ENCODE measurements at regions not wholly inside any gene's neighbourhood (a gene's known extent, or its start where the extent isn't known, plus 50 kb on each side); places are given as distances from the start of the nearest gene placed in this dataset.

DNA sequence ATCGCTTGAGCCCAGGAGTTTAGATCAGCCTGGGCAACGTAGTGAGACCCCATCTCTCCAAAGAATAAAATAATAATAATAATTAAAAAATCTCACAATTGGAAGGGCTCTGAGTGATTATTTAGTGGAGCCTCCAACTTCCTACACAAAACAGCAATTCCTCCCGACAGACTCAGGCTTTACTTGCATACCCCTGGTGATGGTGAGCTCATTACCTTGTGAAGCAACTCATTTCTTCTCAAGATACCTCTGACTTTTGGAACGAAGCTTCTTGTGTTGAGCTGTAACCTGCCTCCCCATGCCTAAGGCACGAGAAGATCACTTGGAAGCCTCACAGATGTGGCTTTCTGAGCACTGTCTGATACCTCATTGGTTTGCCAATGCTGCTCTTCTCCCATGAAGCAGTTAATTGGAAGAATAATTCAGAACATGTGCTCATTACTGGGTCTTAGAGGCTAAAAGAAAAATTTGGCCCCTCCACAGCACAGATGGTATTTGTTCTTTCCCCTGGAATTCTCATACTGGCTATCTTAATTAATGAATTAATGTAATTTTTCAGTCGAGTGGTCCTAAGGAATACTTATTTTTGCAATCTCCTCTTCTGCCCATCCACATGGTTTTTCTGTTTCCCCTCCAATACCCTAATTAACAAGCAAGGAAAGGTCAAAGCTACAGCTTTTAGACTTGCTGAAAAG, 769.0 kb downstream of the TYW1 start:
- no peak overlapping the region for H3K4me3 Mint-ChIP-seq (ENCODE audit: unreplicated experiment)
- H3K36me3 Mint-ChIP-seq (ENCODE audit: unreplicated experiment) = peaks cover 7% of the 10 kb centered on the region
- H3K4me1 Mint-ChIP-seq (ENCODE audit: low read depth, unreplicated experiment) = peaks cover 3% of the 10 kb centered on the region
- DNase-seq = no peak
- peaks cover 2% of the 10 kb centered on the region for H3K27me3 Mint-ChIP-seq (ENCODE audit: unreplicated experiment)
- no peak overlapping the region for H3K27ac Mint-ChIP-seq (ENCODE audit: unreplicated experiment)
- no peak for TF ChIP-seq CTCF (IDR thresholded peaks at IDR 0.05; ENCODE audit: partially characterized antibody, unreplicated experiment)
- peaks cover 2% of the 10 kb centered on the region for H3K9me3 Mint-ChIP-seq (ENCODE audit: unreplicated experiment)

DNA sequence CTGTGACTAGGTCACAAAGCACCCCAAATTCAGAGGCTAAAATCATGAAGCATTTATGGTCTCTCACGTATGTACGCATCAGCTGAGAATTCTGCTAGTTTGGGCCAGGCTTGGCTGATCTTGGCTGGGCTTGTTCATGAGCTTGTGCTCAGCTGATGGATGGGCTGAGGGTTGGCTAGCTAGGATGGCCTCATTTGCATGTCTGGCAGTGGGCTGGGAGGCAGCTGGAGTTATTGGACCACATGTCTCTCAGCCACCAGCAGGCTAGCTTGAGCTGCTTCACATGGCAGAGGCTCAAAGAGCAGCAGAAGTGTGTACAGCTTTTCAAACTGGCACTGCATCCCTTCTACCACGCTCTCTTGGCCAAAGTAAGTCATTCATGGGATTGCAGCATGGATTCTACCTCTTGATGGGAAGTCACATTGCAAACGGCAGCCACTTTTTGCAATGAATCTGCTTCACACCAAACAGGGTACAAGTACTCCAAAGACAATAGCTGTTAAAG, 770.3 kb downstream of the TYW1 start:
- peaks cover 3% of the 10 kb centered on the region for H3K4me1 Mint-ChIP-seq (ENCODE audit: low read depth, unreplicated experiment)
- H3K9me3 Mint-ChIP-seq (ENCODE audit: unreplicated experiment) = peaks cover 2% of the 10 kb centered on the region
- H3K27ac Mint-ChIP-seq (ENCODE audit: unreplicated experiment) = no peak overlapping the region
- peaks cover 7% of the 10 kb centered on the region for H3K36me3 Mint-ChIP-seq (ENCODE audit: unreplicated experiment)
- H3K4me3 Mint-ChIP-seq (ENCODE audit: unreplicated experiment) = no peak overlapping the region
- no peak for TF ChIP-seq CTCF (IDR thresholded peaks at IDR 0.05; ENCODE audit: partially characterized antibody, unreplicated experiment)
- no peak for DNase-seq
- peaks cover 4% of the 10 kb centered on the region for H3K27me3 Mint-ChIP-seq (ENCODE audit: unreplicated experiment)

GRCh38 chr7:67771846-67772605, 775.4 kb downstream of the TYW1 start:
- Mint-ChIP-seq H3K27me3 (ENCODE audit: unreplicated experiment) (peaks cover 4% of the 10 kb centered on the region), H3K4me3 (ENCODE audit: unreplicated experiment) (no peak overlapping the region)

GRCh38 chr7:67773081-67773480, 776.4 kb downstream of the TYW1 start:
- Mint-ChIP-seq H3K4me3 (ENCODE audit: unreplicated experiment) (no peak overlapping the region), H3K36me3 (ENCODE audit: unreplicated experiment) (no peaks in the 10 kb centered on the region), H3K9me3 (ENCODE audit: unreplicated experiment) (no peaks in the 10 kb centered on the region), H3K4me1 (ENCODE audit: low read depth, unreplicated experiment) (peaks cover 3% of the 10 kb centered on the region), H3K27ac (ENCODE audit: unreplicated experiment) (no peak overlapping the region), H3K27me3 (ENCODE audit: unreplicated experiment) (peaks cover 4% of the 10 kb centered on the region)
- DNase-seq = no peak
- no peak for TF ChIP-seq CTCF (IDR thresholded peaks at IDR 0.05; ENCODE audit: partially characterized antibody, unreplicated experiment)

More at GRCh38 chr7:67771846-67772605, 775.4 kb downstream of the TYW1 start:
- Mint-ChIP-seq H3K9me3 (ENCODE audit: unreplicated experiment) (peaks cover 2% of the 10 kb centered on the region), H3K36me3 (ENCODE audit: unreplicated experiment) (peaks cover 5% of the 10 kb centered on the region), H3K27ac (ENCODE audit: unreplicated experiment) (no peak overlapping the region), H3K4me1 (ENCODE audit: low read depth, unreplicated experiment) (peaks cover 3% of the 10 kb centered on the region)
- TF ChIP-seq CTCF (IDR thresholded peaks at IDR 0.05; ENCODE audit: partially characterized antibody, unreplicated experiment) = no peak
- no peak for DNase-seq

DNA sequence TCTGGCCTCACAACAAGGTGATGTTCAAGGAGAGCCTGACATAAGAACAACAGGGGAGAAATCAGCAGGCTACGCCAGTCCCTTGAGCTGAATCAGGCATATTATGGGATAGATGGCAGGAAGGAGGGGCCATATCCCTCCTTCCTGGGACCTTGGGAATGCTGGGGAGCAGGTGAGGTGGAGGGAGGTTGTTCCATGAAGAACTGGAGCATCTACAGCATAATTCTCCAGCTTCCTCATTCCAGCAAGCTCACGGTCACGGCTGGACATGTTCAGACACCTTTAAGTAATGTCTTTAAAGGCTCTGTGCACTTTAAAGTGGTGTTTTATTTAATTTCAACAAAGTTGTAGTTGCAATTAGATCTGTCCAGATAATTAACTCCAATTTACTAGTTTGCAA, 780.5 kb downstream of the TYW1 start:
- Mint-ChIP-seq H3K4me3 (ENCODE audit: unreplicated experiment) (no peak overlapping the region), H3K36me3 (ENCODE audit: unreplicated experiment) (no peaks in the 10 kb centered on the region), H3K27ac (ENCODE audit: unreplicated experiment) (no peak overlapping the region), H3K27me3 (ENCODE audit: unreplicated experiment) (peaks cover 2% of the 10 kb centered on the region), H3K4me1 (ENCODE audit: low read depth, unreplicated experiment) (peaks cover 6% of the 10 kb centered on the region), H3K9me3 (ENCODE audit: unreplicated experiment) (peaks cover 4% of the 10 kb centered on the region)
- DNase-seq = no peak
- no peak for TF ChIP-seq CTCF (IDR thresholded peaks at IDR 0.05; ENCODE audit: partially characterized antibody, unreplicated experiment)
